ENCODE measurements at regions not wholly inside any gene's neighbourhood (a gene's known extent, or its start where the extent isn't known, plus 50 kb on each side); places are given as distances from the start of the nearest gene placed in this dataset.

- no peak for TF ChIP-seq JUNB (IDR thresholded peaks at IDR 0.05; ENCODE audit: unreplicated experiment)
- TF ChIP-seq POLR2AphosphoS5 (IDR thresholded peaks at IDR 0.05; ENCODE audit: low read depth) = no peak
- no peak for TF ChIP-seq CTCF (conservative IDR thresholded peaks at IDR 0.05; ENCODE audit: low read depth in 2 of 2)
- no peak for TF ChIP-seq CREB1 (CRISPR knock-in tag; IDR thresholded peaks at IDR 0.05; ENCODE audit: low read depth)
- TF ChIP-seq STAT1 (IDR thresholded peaks at IDR 0.05; ENCODE audit: unreplicated experiment) = no peak
- H3K27ac ChIP-seq (ENCODE audit: low read depth) = no peak overlapping the region
- H3K79me2 ChIP-seq (replicated peaks; ENCODE audit: insufficient read depth) = no peaks in the 10 kb centered on the region
- 0 out of 2 replicates have a peak overlapping the region, but pooled peaks have one; percentile 40 for H2AFZ ChIP-seq
- peaks cover 3% of the 10 kb centered on the region; the same call in 2 of the 3 replicates for H3K9me3 Mint-ChIP-seq
- no peak overlapping the region for H3K4me2 ChIP-seq
- H3K27me3 Mint-ChIP-seq (ENCODE audit: insufficient read depth, low read depth, poor library complexity) = no peaks in the 10 kb centered on the region
- H4K20me1 ChIP-seq (replicated peaks; ENCODE audit: insufficient read depth) = no peaks in the 10 kb centered on the region
- peaks cover 5% of the 10 kb centered on the region; the same call in 2 of the 3 replicates for H3K4me1 Mint-ChIP-seq
- H3K27ac Mint-ChIP-seq = no peak overlapping the region
- no peaks in the 10 kb centered on the region for H3K36me3 ChIP-seq (ENCODE audit: insufficient read depth)
- DNase-seq (ENCODE audit: low spot score) = no peak
- no peak overlapping the region for H3K4me3 Mint-ChIP-seq
- no peaks in the 10 kb centered on the region for H3K9me2 ChIP-seq (ENCODE audit: insufficient read depth)
- no peaks in the 10 kb centered on the region for H3K27me3 ChIP-seq (ENCODE audit: insufficient read depth)
- no peaks in the 10 kb centered on the region for H3K4me1 ChIP-seq (ENCODE audit: insufficient read depth)
- no peak for ATAC-seq
- H3F3A ChIP-seq (replicated peaks; ENCODE audit: low read depth) = no peaks in the 10 kb centered on the region
- no peak overlapping the region for H3K4me3 ChIP-seq
- H3K36me3 Mint-ChIP-seq (ENCODE audit: low read depth) = no peaks in the 10 kb centered on the region; the same call in 2 of the 3 replicates
Measured at GRCh38 chr3:152642658-152643057, 192.3 kb upstream of the P2RY1 start.

GRCh38 chr3:152644478-152644877, 190.5 kb upstream of the P2RY1 start:
- Histone ChIP-seq H2AFZ (no peak overlapping the region), H3K27ac (ENCODE audit: low read depth) (no peak overlapping the region), H3K4me2 (no peak overlapping the region), H3K27me3 (ENCODE audit: insufficient read depth) (no peaks in the 10 kb centered on the region), H3K36me3 (ENCODE audit: insufficient read depth) (no peaks in the 10 kb centered on the region), H3F3A (replicated peaks; ENCODE audit: low read depth) (no peaks in the 10 kb centered on the region), H3K79me2 (replicated peaks; ENCODE audit: insufficient read depth) (no peaks in the 10 kb centered on the region), H3K4me1 (ENCODE audit: insufficient read depth) (no peaks in the 10 kb centered on the region), H3K4me3 (no peak overlapping the region), H3K9me2 (ENCODE audit: insufficient read depth) (no peaks in the 10 kb centered on the region), H4K20me1 (replicated peaks; ENCODE audit: insufficient read depth) (no peaks in the 10 kb centered on the region)
- Mint-ChIP-seq H3K36me3 (ENCODE audit: low read depth) (no peaks in the 10 kb centered on the region; the same call in 2 of the 3 replicates), H3K9me3 (peaks cover 3% of the 10 kb centered on the region; the same call in 2 of the 3 replicates), H3K4me3 (no peak overlapping the region), H3K27me3 (ENCODE audit: insufficient read depth, low read depth, poor library complexity) (no peaks in the 10 kb centered on the region), H3K4me1 (peaks cover 10% of the 10 kb centered on the region; the same call in 2 of the 3 replicates), H3K27ac (no peak overlapping the region)
- ATAC-seq = no peak
- no peak for DNase-seq (ENCODE audit: low spot score)
- TF ChIP-seq EZH2phosphoT487 (IDR thresholded peaks at IDR 0.05; ENCODE audit: unreplicated experiment) (no peak), STAT1 (IDR thresholded peaks at IDR 0.05; ENCODE audit: unreplicated experiment) (no peak), POLR2AphosphoS5 (IDR thresholded peaks at IDR 0.05; ENCODE audit: low read depth) (no peak), ZNF114 (CRISPR knock-in tag; IDR thresholded peaks at IDR 0.05) (no peak), EZH2 (IDR thresholded peaks at IDR 0.05; ENCODE audit: low read depth, unreplicated experiment) (no peak), NANOG (IDR thresholded peaks at IDR 0.05; ENCODE audit: borderline replicate concordance) (no peak), CTCF (conservative IDR thresholded peaks at IDR 0.05; ENCODE audit: low read depth in 2 of 2) (no peak), ZNF462 (CRISPR knock-in tag; IDR thresholded peaks at IDR 0.05) (no peak), ETS1 (IDR thresholded peaks at IDR 0.05) (no peak)
